ENCODE measurements at regions not wholly inside any gene's neighbourhood (a gene's known extent, or its start where the extent isn't known, plus 50 kb on each side); places are given as distances from the start of the nearest gene placed in this dataset.

- no peak for DNase-seq
These were observed 149.0 kb downstream of the GLI2 start for GRCh38 chr2:120884472-120885290.

GRCh38 chr2:120885321-120885720 is 149.7 kb downstream of the GLI2 start:
- DNase-seq = no peak

GRCh38 chr2:120885749-120886148 is 150.1 kb downstream of the GLI2 start:
- no peak for DNase-seq

GRCh38 chr2:120886534-120887319 is 151.1 kb downstream of the GLI2 start:
- DNase-seq = no peak

GRCh38 chr2:120887320-120887697 is 151.6 kb downstream of the GLI2 start:
- DNase-seq = no peak

GRCh38 chr2:120887741-120888231 is 152.1 kb downstream of the GLI2 start:
- no peak for DNase-seq

- no peak for DNase-seq
These were observed 153.2 kb downstream of the GLI2 start for GRCh38 chr2:120888851-120889250.

GRCh38 chr2:120889936-120890335 is 154.3 kb downstream of the GLI2 start:
- DNase-seq = no peak

GRCh38 chr2:120890566-120891360 is 155.1 kb downstream of the GLI2 start:
- DNase-seq = no peak

- DNase-seq = no peak
These were observed 156.8 kb downstream of the GLI2 start for GRCh38 chr2:120892271-120892966.

- no peak for DNase-seq
These were observed 157.4 kb downstream of the GLI2 start for GRCh38 chr2:120892967-120893667.

- no peak for DNase-seq
These were observed 158.3 kb downstream of the GLI2 start for GRCh38 chr2:120893811-120894584.

GRCh38 chr2:120894966-120895365 is 159.3 kb downstream of the GLI2 start:
- no peak for DNase-seq

- no peak for DNase-seq
These were observed 160.5 kb downstream of the GLI2 start for GRCh38 chr2:120896126-120896525.

GRCh38 chr2:120896901-120897300 is 161.2 kb downstream of the GLI2 start:
- no peak for DNase-seq

GRCh38 chr2:120897399-120897798 is 161.7 kb downstream of the GLI2 start:
- no peak for DNase-seq

- DNase-seq = no peak
These were observed 162.8 kb downstream of the GLI2 start for GRCh38 chr2:120898496-120898895.

- no peak for DNase-seq
These were observed 163.5 kb downstream of the GLI2 start for GRCh38 chr2:120898961-120899750.

GRCh38 chr2:120899771-120900170 is 164.1 kb downstream of the GLI2 start:
- no peak for DNase-seq

- DNase-seq = no peak
These were observed 165.5 kb downstream of the GLI2 start for GRCh38 chr2:120901201-120901600.

All from activated CD4-positive, alpha-beta T cell treated with anti-CD3 and anti-CD28 coated beads, Interleukin-2, amount 50 U/mL, for 48 hours (primary cell).